ENCODE measurements at regions not wholly inside any gene's neighbourhood (a gene's known extent, or its start where the extent isn't known, plus 50 kb on each side); places are given as distances from the start of the nearest gene placed in this dataset.

- TF ChIP-seq CTCF (IDR thresholded peaks at IDR 0.05) (no peak), POLR2A (IDR thresholded peaks at IDR 0.05) (no peak)
Measured at GRCh38 chr11:134837166-134837886, 425.3 kb upstream of the B3GAT1 start.

All from adrenal gland (tissue), 5 donors.